ENCODE measurements at regions not wholly inside any gene's neighbourhood (a gene's known extent, or its start where the extent isn't known, plus 50 kb on each side); places are given as distances from the start of the nearest gene placed in this dataset.

DNA sequence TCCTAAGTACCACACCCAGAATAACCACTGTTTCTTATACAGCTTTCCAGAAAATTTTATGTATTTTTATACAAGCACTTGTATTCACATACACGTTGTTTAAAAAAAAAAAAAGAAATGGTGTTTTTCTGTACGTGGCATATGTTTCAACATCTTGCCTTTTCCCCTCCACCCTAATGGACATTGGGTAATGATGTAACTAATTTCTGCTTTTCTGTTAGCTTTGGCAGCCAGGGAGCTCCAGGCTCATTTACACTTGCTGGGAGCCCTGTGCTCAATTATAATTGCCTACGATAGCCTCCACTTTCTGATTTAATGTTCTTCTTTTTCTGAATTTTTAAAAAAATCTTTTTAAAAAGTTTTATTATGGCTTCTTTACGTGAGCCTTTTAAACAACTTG, 352.4 kb downstream of the UTRN start:
- WGBS, 2 donors = 68 to 85% methylated on average over 4 of the region's 4 CpGs
- intact Hi-C loops (cut with DNase I) = no loop called here
- TF ChIP-seq POLR2A (IDR thresholded peaks at IDR 0.05) = no peak
- TF ChIP-seq, protein P1, sequence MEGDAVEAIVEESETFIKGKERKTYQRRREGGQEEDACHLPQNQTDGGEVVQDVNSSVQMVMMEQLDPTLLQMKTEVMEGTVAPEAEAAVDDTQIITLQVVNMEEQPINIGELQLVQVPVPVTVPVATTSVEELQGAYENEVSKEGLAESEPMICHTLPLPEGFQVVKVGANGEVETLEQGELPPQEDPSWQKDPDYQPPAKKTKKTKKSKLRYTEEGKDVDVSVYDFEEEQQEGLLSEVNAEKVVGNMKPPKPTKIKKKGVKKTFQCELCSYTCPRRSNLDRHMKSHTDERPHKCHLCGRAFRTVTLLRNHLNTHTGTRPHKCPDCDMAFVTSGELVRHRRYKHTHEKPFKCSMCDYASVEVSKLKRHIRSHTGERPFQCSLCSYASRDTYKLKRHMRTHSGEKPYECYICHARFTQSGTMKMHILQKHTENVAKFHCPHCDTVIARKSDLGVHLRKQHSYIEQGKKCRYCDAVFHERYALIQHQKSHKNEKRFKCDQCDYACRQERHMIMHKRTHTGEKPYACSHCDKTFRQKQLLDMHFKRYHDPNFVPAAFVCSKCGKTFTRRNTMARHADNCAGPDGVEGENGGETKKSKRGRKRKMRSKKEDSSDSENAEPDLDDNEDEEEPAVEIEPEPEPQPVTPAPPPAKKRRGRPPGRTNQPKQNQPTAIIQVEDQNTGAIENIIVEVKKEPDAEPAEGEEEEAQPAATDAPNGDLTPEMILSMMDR (IDR thresholded peaks at IDR 0.05) = no peak
- Histone ChIP-seq H3K9me3 (no peaks in the 10 kb centered on the region), H3K4me3 (no peak overlapping the region), H3K36me3 (replicated peaks in 1 of 2; ENCODE audit: insufficient read depth in 1 of 2, low read depth in 2 of 2) (no peaks in the 10 kb centered on the region), H3K27ac (no peak overlapping the region), H3K4me1 (peaks cover 6% of the 10 kb centered on the region), H3K27me3 (no peaks in the 10 kb centered on the region)
- DNase-seq (peak in 1 of 4 donors; percentile 14), ATAC-seq (no peak)

- DNase-seq (no peak), ATAC-seq (no peak)
- Histone ChIP-seq H3K27me3 (no peaks in the 10 kb centered on the region), H3K9me3 (no peaks in the 10 kb centered on the region), H3K4me1 (peaks cover 12% of the 10 kb centered on the region), H3K4me3 (no peak overlapping the region), H3K36me3 (replicated peaks in 1 of 2; ENCODE audit: insufficient read depth in 1 of 2, low read depth in 2 of 2) (no peaks in the 10 kb centered on the region), H3K27ac (no peak overlapping the region)
- WGBS, 2 donors = 77 to 100% methylated on average over 1 of the region's 1 CpG
- intact Hi-C loops (cut with DNase I) = no loop called here
- TF ChIP-seq POLR2A (IDR thresholded peaks at IDR 0.05) = no peak
- TF ChIP-seq, protein P1 (IDR thresholded peaks at IDR 0.05) = no peak
These were observed 354.5 kb downstream of the UTRN start for GRCh38 chr6:144639654-144640053.

DNA sequence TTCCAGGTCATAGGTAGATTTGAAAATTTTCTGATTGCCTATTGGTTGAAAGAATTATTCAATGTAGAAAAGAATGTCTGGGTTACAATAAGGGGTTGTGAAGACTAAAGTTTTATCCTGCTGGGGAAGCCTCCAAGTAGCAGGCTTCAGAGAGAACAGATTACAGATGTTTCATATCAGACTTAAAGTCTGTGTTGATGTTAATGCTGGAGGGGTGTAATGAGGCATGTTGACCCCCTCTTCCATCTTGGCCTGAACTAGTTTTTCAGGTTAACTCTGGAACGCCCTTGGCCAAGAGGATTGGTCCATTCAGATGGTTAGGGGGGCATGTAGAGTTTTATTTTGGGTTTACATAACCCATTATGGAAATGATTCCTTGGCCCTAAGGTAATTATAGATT, 356.2 kb downstream of the UTRN start:
- Histone ChIP-seq H3K27me3 (no peaks in the 10 kb centered on the region), H3K27ac (no peak overlapping the region), H3K4me3 (no peak overlapping the region), H3K4me1 (peaks cover 20% of the 10 kb centered on the region), H3K9me3 (no peaks in the 10 kb centered on the region), H3K36me3 (replicated peaks in 1 of 2; ENCODE audit: insufficient read depth in 1 of 2, low read depth in 2 of 2) (no peaks in the 10 kb centered on the region)
- no peak for TF ChIP-seq POLR2A (IDR thresholded peaks at IDR 0.05)
- TF ChIP-seq, protein P1 (IDR thresholded peaks at IDR 0.05) = no peak
- intact Hi-C loops (cut with DNase I) = no loop called here
- WGBS, 2 donors = 89 to 100% methylated on average over 1 of the region's 1 CpG
- DNase-seq = no peak
- ATAC-seq = no peak

- peaks cover 45% of the 10 kb centered on the region for H3K4me1 ChIP-seq
- WGBS, 2 donors = 68 to 83% methylated on average over 1 of the region's 1 CpG
- DNase-seq (no peak), ATAC-seq (no peak)
- no peak overlapping the region for H3K4me3 ChIP-seq
- H3K9me3 ChIP-seq = no peaks in the 10 kb centered on the region
- TF ChIP-seq, protein P1 (IDR thresholded peaks at IDR 0.05) = no peak
- TF ChIP-seq POLR2A (IDR thresholded peaks at IDR 0.05) = no peak
- H3K27me3 ChIP-seq = no peaks in the 10 kb centered on the region
- no peaks in the 10 kb centered on the region for H3K36me3 ChIP-seq (replicated peaks in 1 of 2; ENCODE audit: insufficient read depth in 1 of 2, low read depth in 2 of 2)
- intact Hi-C loops (cut with DNase I) = no loop called here
- H3K27ac ChIP-seq = peak overlapping the region in 1 of 4 donors; percentile 26
These were observed 359.6 kb downstream of the UTRN start for GRCh38 chr6:144644776-144645175.
